ENCODE measurements at regions not wholly inside any gene's neighbourhood (a gene's known extent, or its start where the extent isn't known, plus 50 kb on each side); places are given as distances from the start of the nearest gene placed in this dataset.
"Not testable (repeated sequence)": the region's sequence is repeated elsewhere in the genome, so short reads cannot be mapped to it uniquely, and the experiment has no call there.

GRCh38 chr14:97143456-97143855 lies 346.3 kb downstream of the VRK1 start:
- no peak for DNase-seq (ENCODE audit: low read depth)

- DNase-seq (ENCODE audit: low read depth) = not testable (repeated sequence)
These were observed 350.8 kb downstream of the VRK1 start for GRCh38 chr14:97148021-97148420.

GRCh38 chr14:97149775-97150174 lies 352.6 kb downstream of the VRK1 start:
- no peak for DNase-seq (ENCODE audit: low read depth)

GRCh38 chr14:97153527-97153926 lies 356.3 kb downstream of the VRK1 start:
- DNase-seq (ENCODE audit: low read depth) = no peak

- no peak for DNase-seq (ENCODE audit: low read depth)
These were observed 358.1 kb downstream of the VRK1 start for GRCh38 chr14:97155320-97155719.

- no peak for DNase-seq (ENCODE audit: low read depth)
These were observed 358.6 kb downstream of the VRK1 start for GRCh38 chr14:97155814-97156213.

- no peak for DNase-seq (ENCODE audit: low read depth)
These were observed 359.5 kb downstream of the VRK1 start for GRCh38 chr14:97156705-97157104.

- no peak for DNase-seq (ENCODE audit: low read depth)
These were observed 360.9 kb downstream of the VRK1 start for GRCh38 chr14:97158102-97158501.

- DNase-seq (ENCODE audit: low read depth) = no peak
These were observed 361.9 kb downstream of the VRK1 start for GRCh38 chr14:97159124-97159523.

GRCh38 chr14:97162621-97163020 lies 365.4 kb downstream of the VRK1 start:
- DNase-seq (ENCODE audit: low read depth) = no peak

GRCh38 chr14:97164021-97164420 lies 366.8 kb downstream of the VRK1 start:
- DNase-seq (ENCODE audit: low read depth) = no peak

- no peak for DNase-seq (ENCODE audit: low read depth)
These were observed 369.3 kb downstream of the VRK1 start for GRCh38 chr14:97166497-97166896.

- DNase-seq (ENCODE audit: low read depth) = not testable (repeated sequence)
These were observed 370.4 kb downstream of the VRK1 start for GRCh38 chr14:97167577-97167976.

- DNase-seq (ENCODE audit: low read depth) = no peak
These were observed 375.5 kb downstream of the VRK1 start for GRCh38 chr14:97172644-97173043.

- no peak for DNase-seq (ENCODE audit: low read depth)
These were observed 379.8 kb downstream of the VRK1 start for GRCh38 chr14:97177016-97177415.

- DNase-seq (ENCODE audit: low read depth) = no peak
These were observed 380.5 kb downstream of the VRK1 start for GRCh38 chr14:97177635-97178034.

GRCh38 chr14:97178781-97179180 lies 381.6 kb downstream of the VRK1 start:
- DNase-seq (ENCODE audit: low read depth) = no peak

- no peak for DNase-seq (ENCODE audit: low read depth)
These were observed 382.4 kb downstream of the VRK1 start for GRCh38 chr14:97179573-97179972.

GRCh38 chr14:97180304-97181200 lies 383.4 kb downstream of the VRK1 start:
- DNase-seq (ENCODE audit: low read depth) = no peak

- DNase-seq (ENCODE audit: low read depth) = no peak
These were observed 388.0 kb downstream of the VRK1 start for GRCh38 chr14:97185186-97185585.

- DNase-seq (ENCODE audit: low read depth) = no peak
These were observed 390.7 kb downstream of the VRK1 start for GRCh38 chr14:97187916-97188315.

GRCh38 chr14:97196336-97196735 lies 399.2 kb downstream of the VRK1 start:
- DNase-seq (ENCODE audit: low read depth) = no peak

GRCh38 chr14:97198813-97199212 lies 401.6 kb downstream of the VRK1 start:
- DNase-seq (ENCODE audit: low read depth) = no peak

- no peak for DNase-seq (ENCODE audit: low read depth)
These were observed 403.1 kb downstream of the VRK1 start for GRCh38 chr14:97200245-97200644.
